Transverse colon (tissue), 4 donors: ENCODE measurements at regions not wholly inside any gene's neighbourhood (a gene's known extent, or its start where the extent isn't known, plus 50 kb on each side); places are given as distances from the start of the nearest gene placed in this dataset.

Source experiments
- EP300 ChIP-seq: sonication (generic); formaldehyde crosslinking; IDR thresholded peaks from one replicate; pipeline ENCODE4 v1.6.1; 2017; ENCODE audit warnings: antibody characterized with exemption, low read depth
- POLR2A ChIP-seq: fragments of 450-650 bp; IDR thresholded peaks from one replicate; pipeline ENCODE4 v1.6.1; 2016; ENCODE audit warnings: antibody characterized with exemption, mild to moderate bottlenecking, moderate library complexity
- POLR2AphosphoS5 ChIP-seq, 3 donors: sonication (generic); formaldehyde crosslinking; IDR thresholded peaks; one replicate each; pipeline ENCODE4 v1.6.1; 2016; ENCODE audit warnings: antibody characterized with exemption in 3 of 3
- TF ChIP-seq, protein P1 (sequence below), 5 experiments: fragments of 200-600 bp in 3 of 5; fragments of 450-650 bp in 2 of 5; sonication (generic) in 3 of 5; IDR thresholded peaks; 1 replicate in 2 of 5; 2 replicates in 3 of 5; pipeline ENCODE4 v1.5.1; 2016 to 2017; ENCODE audit warnings: antibody characterized with exemption in 5 of 5, inconsistent platforms in 3 of 5, mild to moderate bottlenecking in 2 of 5, moderate library complexity in 1 of 5

DNA sequence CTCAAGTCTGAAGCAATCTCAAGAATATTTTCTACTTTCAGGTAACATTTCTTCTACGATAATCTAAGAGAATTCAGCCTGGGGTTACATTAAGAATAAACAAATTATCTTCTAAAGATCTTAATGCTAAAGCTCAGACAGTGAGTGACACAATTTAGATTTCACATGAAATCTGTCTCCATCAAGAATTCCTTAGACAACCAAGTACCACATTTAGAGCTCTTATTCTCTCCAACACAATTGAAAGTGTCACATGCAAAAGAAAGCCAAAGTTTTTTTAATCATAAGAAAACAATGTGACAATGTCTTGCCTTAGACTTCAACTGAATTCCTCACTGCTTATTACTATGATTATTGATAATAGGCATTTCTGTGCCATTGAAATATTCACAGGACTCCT lies 60.7 kb upstream of the FAT3 start:
- TF ChIP-seq, protein P1, sequence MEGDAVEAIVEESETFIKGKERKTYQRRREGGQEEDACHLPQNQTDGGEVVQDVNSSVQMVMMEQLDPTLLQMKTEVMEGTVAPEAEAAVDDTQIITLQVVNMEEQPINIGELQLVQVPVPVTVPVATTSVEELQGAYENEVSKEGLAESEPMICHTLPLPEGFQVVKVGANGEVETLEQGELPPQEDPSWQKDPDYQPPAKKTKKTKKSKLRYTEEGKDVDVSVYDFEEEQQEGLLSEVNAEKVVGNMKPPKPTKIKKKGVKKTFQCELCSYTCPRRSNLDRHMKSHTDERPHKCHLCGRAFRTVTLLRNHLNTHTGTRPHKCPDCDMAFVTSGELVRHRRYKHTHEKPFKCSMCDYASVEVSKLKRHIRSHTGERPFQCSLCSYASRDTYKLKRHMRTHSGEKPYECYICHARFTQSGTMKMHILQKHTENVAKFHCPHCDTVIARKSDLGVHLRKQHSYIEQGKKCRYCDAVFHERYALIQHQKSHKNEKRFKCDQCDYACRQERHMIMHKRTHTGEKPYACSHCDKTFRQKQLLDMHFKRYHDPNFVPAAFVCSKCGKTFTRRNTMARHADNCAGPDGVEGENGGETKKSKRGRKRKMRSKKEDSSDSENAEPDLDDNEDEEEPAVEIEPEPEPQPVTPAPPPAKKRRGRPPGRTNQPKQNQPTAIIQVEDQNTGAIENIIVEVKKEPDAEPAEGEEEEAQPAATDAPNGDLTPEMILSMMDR (IDR thresholded peaks at IDR 0.05): no peak
- no peak for TF ChIP-seq POLR2A
- TF ChIP-seq POLR2AphosphoS5 (IDR thresholded peaks at IDR 0.05): no peak
- TF ChIP-seq EP300: no peak
